Chondrocyte (in vitro differentiated cells): ENCODE measurements at regions not wholly inside any gene's neighbourhood (a gene's known extent, or its start where the extent isn't known, plus 50 kb on each side); places are given as distances from the start of the nearest gene placed in this dataset.
"Not testable (repeated sequence)": the region's sequence is repeated elsewhere in the genome, so short reads cannot be mapped to it uniquely, and the experiment has no call there.

Experiments used
- DNase-seq: peaks from one replicate; pipeline ENCODE4 v3.0.0; 2021; ENCODE audit warnings: mixed read lengths, low spot score
- H3K27ac Mint-ChIP-seq: one replicate; pipeline ENCODE4 v1.8.0; 2021; ENCODE audit warnings: mild to moderate bottlenecking, moderate library complexity, mixed read lengths; ENCODE audit not compliant: unreplicated experiment
- H3K27me3 Mint-ChIP-seq: 2 replicates; pipeline ENCODE4 v1.8.0; 2021; ENCODE audit warnings: low read depth, mixed read lengths
- H3K36me3 Mint-ChIP-seq: 2 replicates; pipeline ENCODE4 v1.8.0; 2021; ENCODE audit warnings: low read depth, mixed read lengths
- H3K4me1 Mint-ChIP-seq: 2 replicates; pipeline ENCODE4 v1.8.0; 2021; ENCODE audit warnings: low read depth, mild to moderate bottlenecking, mixed read lengths
- H3K4me3 Mint-ChIP-seq: one replicate; pipeline ENCODE4 v1.8.0; 2021; ENCODE audit warnings: mild to moderate bottlenecking, moderate library complexity, mixed read lengths; ENCODE audit not compliant: unreplicated experiment
- H3K9me3 Mint-ChIP-seq: 2 replicates; pipeline ENCODE4 v1.8.0; 2021; ENCODE audit warnings: low read depth, mixed read lengths
- TF ChIP-seq, protein P1 (sequence below): fragments of 200-600 bp; sonication (generic); IDR thresholded peaks from 2 replicates; pipeline ENCODE4 v1.5.0; 2021; ENCODE audit warnings: antibody characterized with exemption, mild to moderate bottlenecking, moderate library complexity

DNA sequence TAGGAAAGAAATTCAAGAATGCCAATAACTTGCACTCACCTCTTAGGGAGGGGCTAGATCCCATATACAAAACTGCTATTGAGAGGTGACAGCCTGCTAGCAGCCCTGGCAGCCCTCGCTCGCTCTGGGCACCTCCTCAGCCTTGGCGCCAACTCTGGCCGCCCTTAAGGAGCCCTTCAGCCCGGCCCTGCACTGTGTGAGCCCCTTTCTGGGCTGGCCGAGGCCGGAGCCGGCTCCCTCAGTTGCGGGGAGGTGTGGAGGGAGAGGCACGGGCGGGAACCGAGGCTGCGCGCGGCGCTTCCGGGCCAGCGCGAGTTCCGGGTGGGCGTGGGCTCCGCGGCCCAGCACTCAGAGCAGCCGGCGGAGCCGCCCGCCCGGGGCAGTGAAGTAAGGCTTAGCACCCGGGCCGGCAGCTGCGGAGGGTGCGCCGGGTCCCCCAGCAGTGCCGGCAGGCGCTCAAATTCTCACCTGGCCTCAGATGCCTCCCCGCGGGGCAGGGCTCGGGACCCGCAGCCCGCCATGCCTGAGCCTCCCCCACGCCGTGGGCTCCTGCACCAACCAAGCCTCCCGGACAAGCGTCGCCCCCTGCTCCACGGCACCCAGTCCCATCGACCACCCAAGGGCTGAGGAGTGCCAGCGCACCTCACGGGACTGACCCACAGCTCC, 329.9 kb downstream of the FAM181B start:
- no peaks in the 10 kb centered on the region for H3K4me1 Mint-ChIP-seq
- TF ChIP-seq, protein P1, sequence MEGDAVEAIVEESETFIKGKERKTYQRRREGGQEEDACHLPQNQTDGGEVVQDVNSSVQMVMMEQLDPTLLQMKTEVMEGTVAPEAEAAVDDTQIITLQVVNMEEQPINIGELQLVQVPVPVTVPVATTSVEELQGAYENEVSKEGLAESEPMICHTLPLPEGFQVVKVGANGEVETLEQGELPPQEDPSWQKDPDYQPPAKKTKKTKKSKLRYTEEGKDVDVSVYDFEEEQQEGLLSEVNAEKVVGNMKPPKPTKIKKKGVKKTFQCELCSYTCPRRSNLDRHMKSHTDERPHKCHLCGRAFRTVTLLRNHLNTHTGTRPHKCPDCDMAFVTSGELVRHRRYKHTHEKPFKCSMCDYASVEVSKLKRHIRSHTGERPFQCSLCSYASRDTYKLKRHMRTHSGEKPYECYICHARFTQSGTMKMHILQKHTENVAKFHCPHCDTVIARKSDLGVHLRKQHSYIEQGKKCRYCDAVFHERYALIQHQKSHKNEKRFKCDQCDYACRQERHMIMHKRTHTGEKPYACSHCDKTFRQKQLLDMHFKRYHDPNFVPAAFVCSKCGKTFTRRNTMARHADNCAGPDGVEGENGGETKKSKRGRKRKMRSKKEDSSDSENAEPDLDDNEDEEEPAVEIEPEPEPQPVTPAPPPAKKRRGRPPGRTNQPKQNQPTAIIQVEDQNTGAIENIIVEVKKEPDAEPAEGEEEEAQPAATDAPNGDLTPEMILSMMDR, result no peak
- H3K9me3 Mint-ChIP-seq, result no peaks in the 10 kb centered on the region
- H3K4me3 Mint-ChIP-seq, result no peak overlapping the region
- DNase-seq, result no peak
- H3K27ac Mint-ChIP-seq, result no peak overlapping the region
- no peaks in the 10 kb centered on the region for H3K36me3 Mint-ChIP-seq
- peaks cover 5% of the 10 kb centered on the region for H3K27me3 Mint-ChIP-seq

DNA sequence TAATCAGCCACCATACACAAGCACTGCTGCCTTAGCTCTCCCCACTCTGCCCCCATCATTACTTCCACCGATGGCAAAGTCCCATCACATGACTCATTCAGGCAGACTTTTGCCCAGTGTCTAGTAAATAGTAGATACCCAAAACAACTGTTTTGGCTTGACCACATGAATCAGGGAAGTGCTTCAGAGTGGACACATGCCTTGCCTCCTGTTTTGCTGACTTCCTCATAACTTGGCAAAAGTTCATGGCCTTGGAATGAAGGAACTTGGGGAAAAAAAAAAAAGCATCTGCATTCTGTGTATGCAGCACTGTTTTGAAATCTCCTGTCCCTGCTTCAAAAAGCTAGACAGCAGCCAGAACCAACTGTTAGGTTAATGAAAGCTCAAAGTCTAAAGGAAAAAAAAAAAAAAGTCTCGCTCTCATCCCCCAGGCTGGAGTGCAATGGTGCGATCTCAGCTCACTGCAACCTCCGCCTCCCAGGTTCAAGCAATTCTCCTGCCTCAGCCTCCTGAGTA, 335.3 kb downstream of the FAM181B start:
- H3K4me1 Mint-ChIP-seq, result no peaks in the 10 kb centered on the region
- no peak overlapping the region for H3K4me3 Mint-ChIP-seq
- DNase-seq, result no peak
- peaks cover 7% of the 10 kb centered on the region for H3K9me3 Mint-ChIP-seq
- no peaks in the 10 kb centered on the region for H3K36me3 Mint-ChIP-seq
- no peak overlapping the region for H3K27ac Mint-ChIP-seq
- H3K27me3 Mint-ChIP-seq, result no peaks in the 10 kb centered on the region
- TF ChIP-seq, protein P1, result no peak

DNA sequence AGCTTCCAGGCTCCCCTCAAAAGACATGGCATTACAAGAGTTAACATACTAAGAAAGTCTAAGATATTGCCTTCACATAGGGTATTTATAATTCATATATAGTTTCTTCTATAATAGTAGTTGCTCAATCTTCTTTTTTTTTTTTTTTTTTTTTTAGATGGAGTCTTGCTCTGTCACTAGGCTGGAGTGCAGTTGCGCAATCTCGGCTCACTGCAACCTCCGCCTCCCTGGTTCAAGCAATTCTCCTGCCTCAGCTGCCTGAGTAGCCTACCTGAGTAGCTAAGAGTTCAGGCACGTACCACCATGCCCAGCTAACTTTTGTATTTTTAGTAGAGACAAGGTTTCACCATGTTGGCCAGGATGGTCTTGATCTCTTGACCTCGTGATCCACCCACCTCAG, 337.0 kb downstream of the FAM181B start:
- DNase-seq, H3K4me3 Mint-ChIP-seq, H3K27me3 Mint-ChIP-seq, H3K27ac Mint-ChIP-seq, H3K36me3 Mint-ChIP-seq, H3K4me1 Mint-ChIP-seq: not testable (repeated sequence)
- peaks cover 14% of the 10 kb centered on the region for H3K9me3 Mint-ChIP-seq

DNA sequence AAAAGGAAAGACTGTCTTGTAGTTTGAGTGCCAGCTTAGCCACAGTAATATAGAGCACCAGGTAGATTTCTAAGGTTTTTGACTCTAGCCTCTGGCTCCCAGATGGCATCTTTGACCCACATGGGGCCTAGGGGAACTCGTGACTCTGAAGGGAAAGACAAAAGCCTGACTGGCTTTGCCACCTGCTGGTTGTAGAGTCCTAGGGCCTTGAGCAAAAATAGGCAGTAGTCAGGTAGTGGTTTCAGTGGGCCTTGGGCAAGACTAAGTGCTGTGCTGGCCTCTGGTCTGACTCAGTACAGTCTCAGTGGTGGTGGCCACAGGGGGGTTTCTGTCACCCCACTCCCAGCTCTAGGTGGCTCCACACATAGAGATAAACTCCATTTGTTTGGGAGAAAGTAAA, 349.4 kb downstream of the FAM181B start:
- TF ChIP-seq, protein P1, result no peak
- DNase-seq, result no peak
- peaks cover 4% of the 10 kb centered on the region for H3K27me3 Mint-ChIP-seq
- H3K4me1 Mint-ChIP-seq, result no peaks in the 10 kb centered on the region
- H3K4me3 Mint-ChIP-seq, result no peak overlapping the region
- H3K36me3 Mint-ChIP-seq, result no peaks in the 10 kb centered on the region
- H3K9me3 Mint-ChIP-seq, result peaks cover 5% of the 10 kb centered on the region
- no peak overlapping the region for H3K27ac Mint-ChIP-seq

DNA sequence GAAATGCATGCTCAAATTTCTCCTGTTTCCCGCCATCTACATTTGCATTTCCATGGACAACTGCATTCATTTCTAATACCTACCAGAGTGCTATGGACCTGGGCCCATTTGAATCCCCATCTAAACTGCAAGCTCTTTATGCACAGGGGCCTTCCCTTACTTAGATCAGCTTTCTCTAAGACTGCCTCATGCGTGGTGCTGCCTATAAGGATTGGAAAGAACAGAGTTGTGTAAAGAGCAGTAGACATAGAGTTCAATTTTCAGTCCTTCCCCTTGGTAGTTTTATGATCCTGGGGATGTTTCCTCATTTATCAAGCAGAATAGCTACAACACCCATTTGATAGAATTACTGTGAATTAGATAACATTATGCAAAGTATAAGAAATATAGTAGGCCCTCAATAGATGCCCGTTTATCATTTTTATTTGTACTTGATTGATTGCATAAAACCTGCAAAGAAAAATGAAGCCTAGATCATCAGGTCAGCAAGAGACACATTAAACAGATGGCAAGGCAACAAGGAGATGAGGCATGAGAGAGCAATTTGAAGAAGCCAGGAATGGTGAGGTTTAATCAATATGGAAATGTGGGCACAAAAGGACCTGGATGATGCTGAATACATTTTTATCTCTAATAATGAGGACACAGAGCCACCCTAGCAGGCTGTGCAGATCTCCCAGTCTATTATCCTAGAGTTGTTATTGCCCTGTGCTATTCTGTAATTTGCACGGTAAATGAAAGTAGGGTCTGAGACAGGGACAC, 359.7 kb downstream of the FAM181B start:
- Mint-ChIP-seq H3K27me3 (peaks cover 6% of the 10 kb centered on the region), H3K36me3 (no peaks in the 10 kb centered on the region), H3K4me1 (no peaks in the 10 kb centered on the region), H3K9me3 (peaks cover 5% of the 10 kb centered on the region), H3K27ac (no peak overlapping the region), H3K4me3 (no peak overlapping the region)
- TF ChIP-seq, protein P1, result no peak
- DNase-seq, result no peak
